ENCODE measurements at regions not wholly inside any gene's neighbourhood (a gene's known extent, or its start where the extent isn't known, plus 50 kb on each side); places are given as distances from the start of the nearest gene placed in this dataset.

DNA sequence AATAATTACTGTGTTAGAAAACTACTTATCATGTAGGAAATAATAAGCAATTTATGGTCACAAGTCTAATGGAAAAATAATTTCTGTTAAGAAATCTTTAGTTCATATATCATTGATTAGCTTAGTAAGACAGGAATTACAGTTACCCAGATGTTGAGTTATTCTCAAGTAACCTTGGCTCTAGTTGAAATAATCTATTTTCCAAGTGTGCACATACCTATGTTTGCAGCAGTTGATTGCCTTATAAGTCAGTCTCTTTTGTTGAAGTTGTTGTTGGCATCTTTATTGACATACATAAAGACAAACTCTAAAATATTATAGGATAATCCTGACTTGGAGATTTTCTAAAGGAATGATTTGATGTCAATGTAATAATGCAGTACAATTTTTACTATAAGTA lies 511.4 kb upstream of the KLF12 start:
- Histone ChIP-seq H3K9ac (ENCODE audit: insufficient read depth in 1 of 2, low read length in 2 of 2) (no peak overlapping the region), H3K36me3 (ENCODE audit: control insufficient read depth in 4 of 4, insufficient read depth in 4 of 4, low read length in 4 of 4) (no peaks in the 10 kb centered on the region), H3K27me3 (ENCODE audit: control insufficient read depth in 3 of 3, insufficient read depth in 3 of 3, low read length in 2 of 3) (no peaks in the 10 kb centered on the region), H3K4me1 (ENCODE audit: control insufficient read depth in 5 of 5, insufficient read depth in 5 of 5, low read length in 5 of 5) (peaks cover 0 to 4% (median 0%) of the 10 kb centered on the region in 5 donors), H3K4me3 (no peak overlapping the region), H3K9me3 (ENCODE audit: control insufficient read depth in 4 of 4, insufficient read depth in 3 of 4, low read length in 3 of 4) (no peaks in the 10 kb centered on the region), H3K27ac (ENCODE audit: low read depth in 1 of 2, low read length in 1 of 2) (no peak overlapping the region)
- DNase-seq, result no peak
- ATAC-seq (ENCODE audit: insufficient read depth, low FRiP score), result no peak
- TF ChIP-seq, protein P1, sequence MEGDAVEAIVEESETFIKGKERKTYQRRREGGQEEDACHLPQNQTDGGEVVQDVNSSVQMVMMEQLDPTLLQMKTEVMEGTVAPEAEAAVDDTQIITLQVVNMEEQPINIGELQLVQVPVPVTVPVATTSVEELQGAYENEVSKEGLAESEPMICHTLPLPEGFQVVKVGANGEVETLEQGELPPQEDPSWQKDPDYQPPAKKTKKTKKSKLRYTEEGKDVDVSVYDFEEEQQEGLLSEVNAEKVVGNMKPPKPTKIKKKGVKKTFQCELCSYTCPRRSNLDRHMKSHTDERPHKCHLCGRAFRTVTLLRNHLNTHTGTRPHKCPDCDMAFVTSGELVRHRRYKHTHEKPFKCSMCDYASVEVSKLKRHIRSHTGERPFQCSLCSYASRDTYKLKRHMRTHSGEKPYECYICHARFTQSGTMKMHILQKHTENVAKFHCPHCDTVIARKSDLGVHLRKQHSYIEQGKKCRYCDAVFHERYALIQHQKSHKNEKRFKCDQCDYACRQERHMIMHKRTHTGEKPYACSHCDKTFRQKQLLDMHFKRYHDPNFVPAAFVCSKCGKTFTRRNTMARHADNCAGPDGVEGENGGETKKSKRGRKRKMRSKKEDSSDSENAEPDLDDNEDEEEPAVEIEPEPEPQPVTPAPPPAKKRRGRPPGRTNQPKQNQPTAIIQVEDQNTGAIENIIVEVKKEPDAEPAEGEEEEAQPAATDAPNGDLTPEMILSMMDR (IDR thresholded peaks at IDR 0.05; ENCODE audit: control extremely low read depth, extremely low read depth), result no peak

DNA sequence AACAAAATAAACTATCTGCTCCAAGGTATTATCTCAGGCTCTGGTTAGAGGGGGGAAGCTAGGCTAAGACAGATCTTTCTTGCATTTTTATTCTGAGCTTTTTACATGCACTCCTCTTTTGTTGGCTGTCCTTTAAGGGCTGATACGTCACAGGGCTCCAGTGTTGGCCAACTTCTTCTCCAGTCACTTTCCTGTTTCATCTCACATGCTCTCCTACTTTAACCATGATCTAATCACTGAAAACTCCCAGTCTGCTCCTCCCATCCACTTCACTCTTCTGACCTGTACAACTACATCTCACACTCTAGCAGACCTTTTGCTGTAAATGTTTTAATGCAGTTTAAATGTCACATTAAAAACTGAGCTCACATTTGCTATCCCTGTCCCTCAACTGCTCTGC lies 510.0 kb upstream of the KLF12 start:
- no peaks in the 10 kb centered on the region for H3K36me3 ChIP-seq (ENCODE audit: control insufficient read depth in 4 of 4, insufficient read depth in 4 of 4, low read length in 4 of 4)
- H3K4me1 ChIP-seq (ENCODE audit: control insufficient read depth in 5 of 5, insufficient read depth in 5 of 5, low read length in 5 of 5), result peaks cover 0 to 4% (median 0%) of the 10 kb centered on the region in 5 donors
- no peak overlapping the region for H3K27ac ChIP-seq (ENCODE audit: low read depth in 1 of 2, low read length in 1 of 2)
- H3K27me3 ChIP-seq (ENCODE audit: control insufficient read depth in 3 of 3, insufficient read depth in 3 of 3, low read length in 2 of 3), result no peaks in the 10 kb centered on the region
- H3K4me3 ChIP-seq, result no peak overlapping the region
- peak in 1 of 3 donors; percentile 29 for DNase-seq
- no peak for ATAC-seq (ENCODE audit: insufficient read depth, low FRiP score)
- no peaks in the 10 kb centered on the region for H3K9me3 ChIP-seq (ENCODE audit: control insufficient read depth in 4 of 4, insufficient read depth in 3 of 4, low read length in 3 of 4)
- 28 to 63% methylated on average over 1 of the region's 1 CpG for WGBS, 2 donors
- TF ChIP-seq, protein P1 (IDR thresholded peaks at IDR 0.05; ENCODE audit: control extremely low read depth, extremely low read depth), result no peak
- no peak overlapping the region for H3K9ac ChIP-seq (ENCODE audit: insufficient read depth in 1 of 2, low read length in 2 of 2)

DNA sequence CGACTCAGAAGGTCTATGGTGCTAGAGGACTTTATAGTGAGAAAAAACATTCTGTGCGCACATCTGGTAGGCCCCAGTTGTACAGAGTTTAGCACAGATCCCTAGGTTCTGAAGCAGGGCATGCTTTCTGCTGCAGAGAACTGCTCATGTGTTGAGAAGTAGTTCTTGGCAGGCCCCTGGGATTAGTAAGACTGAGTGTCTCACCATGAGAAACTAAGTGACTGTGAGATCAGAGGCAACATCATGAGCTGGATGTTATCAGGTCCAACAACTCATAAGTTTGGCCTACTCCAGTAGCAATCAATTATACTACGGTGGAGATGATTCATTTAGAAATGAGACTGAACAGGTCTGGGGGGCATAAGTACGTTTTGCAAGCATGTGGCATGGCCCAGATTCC lies 507.4 kb upstream of the KLF12 start:
- no peak for ATAC-seq (ENCODE audit: insufficient read depth, low FRiP score)

DNA sequence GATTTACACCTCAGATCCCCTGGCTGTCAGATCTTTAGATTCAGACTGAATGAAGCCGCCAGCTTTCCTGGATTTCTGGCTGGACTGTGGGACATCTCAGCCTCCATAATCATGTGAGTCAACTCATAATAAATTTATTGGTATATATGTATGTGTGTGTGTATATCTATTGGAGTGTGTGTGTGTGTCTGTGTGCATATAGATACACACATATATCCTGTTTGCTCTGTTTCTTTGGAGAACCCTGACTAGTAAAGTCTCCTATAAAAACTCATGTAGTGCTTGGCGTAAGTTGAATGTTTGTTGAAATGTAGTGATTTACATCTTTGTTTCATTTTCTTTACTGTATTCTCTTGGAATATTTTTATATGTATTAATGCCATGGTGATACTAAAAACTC lies 499.5 kb upstream of the KLF12 start:
- DNase-seq (no peak), ATAC-seq (ENCODE audit: insufficient read depth, low FRiP score) (no peak)
- no peaks in the 10 kb centered on the region for H3K36me3 ChIP-seq (ENCODE audit: control insufficient read depth in 4 of 4, insufficient read depth in 4 of 4, low read length in 4 of 4)
- 96 to 98% methylated on average over 2 of the region's 2 CpGs for WGBS, 2 donors
- no peaks in the 10 kb centered on the region for H3K27me3 ChIP-seq (ENCODE audit: control insufficient read depth in 3 of 3, insufficient read depth in 3 of 3, low read length in 2 of 3)
- no peak overlapping the region for H3K4me3 ChIP-seq
- H3K4me1 ChIP-seq (ENCODE audit: control insufficient read depth in 5 of 5, insufficient read depth in 5 of 5, low read length in 5 of 5), result no peaks in the 10 kb centered on the region
- no peak overlapping the region for H3K9ac ChIP-seq (ENCODE audit: insufficient read depth in 1 of 2, low read length in 2 of 2)
- H3K9me3 ChIP-seq (ENCODE audit: control insufficient read depth in 4 of 4, insufficient read depth in 3 of 4, low read length in 3 of 4), result no peaks in the 10 kb centered on the region
- TF ChIP-seq, protein P1 (IDR thresholded peaks at IDR 0.05; ENCODE audit: control extremely low read depth, extremely low read depth), result no peak
- H3K27ac ChIP-seq (ENCODE audit: low read depth in 1 of 2, low read length in 1 of 2), result no peak overlapping the region

More for the DNA sequence above, 507.4 kb upstream of the KLF12 start:
- 83 to 86% methylated on average over 4 of the region's 4 CpGs for WGBS, 2 donors
- DNase-seq, result peak in 1 of 3 donors; percentile 17
- Histone ChIP-seq H3K4me1 (ENCODE audit: control insufficient read depth in 5 of 5, insufficient read depth in 5 of 5, low read length in 5 of 5) (peaks cover 0 to 4% (median 0%) of the 10 kb centered on the region in 5 donors), H3K27me3 (ENCODE audit: control insufficient read depth in 3 of 3, insufficient read depth in 3 of 3, low read length in 2 of 3) (no peaks in the 10 kb centered on the region), H3K4me3 (no peak overlapping the region), H3K36me3 (ENCODE audit: control insufficient read depth in 4 of 4, insufficient read depth in 4 of 4, low read length in 4 of 4) (no peaks in the 10 kb centered on the region), H3K9ac (ENCODE audit: insufficient read depth in 1 of 2, low read length in 2 of 2) (no peak overlapping the region), H3K27ac (ENCODE audit: low read depth in 1 of 2, low read length in 1 of 2) (no peak overlapping the region), H3K9me3 (ENCODE audit: control insufficient read depth in 4 of 4, insufficient read depth in 3 of 4, low read length in 3 of 4) (no peaks in the 10 kb centered on the region)
- TF ChIP-seq, protein P1 (IDR thresholded peaks at IDR 0.05; ENCODE audit: control extremely low read depth, extremely low read depth), result no peak
